IMR-90 (cell line): ENCODE measurements at regions not wholly inside any gene's neighbourhood (a gene's known extent, or its start where the extent isn't known, plus 50 kb on each side); places are given as distances from the start of the nearest gene placed in this dataset.

Source experiments
- ATAC-seq: fragments of 200-7000 bp; cut with Tn5 transposase; 2 replicates; pipeline ENCODE4 v1.9.1; 2020; ENCODE audit warnings: low read depth, mild to moderate bottlenecking, moderate library complexity
- BruUV-seq: library from RNA; stranded (reverse); fragments of 400-500 nt; replicated peaks from 2 replicates; lab custom pipeline; 2021; lab: Mats Ljungman, UMichigan
- CTCF ChIA-PET: fragments of 300-600 bp; formaldehyde crosslinking; extraction: SDS; loops from one replicate; lab custom pipeline; 2021; ENCODE audit warnings: antibody characterized with exemption; lab: Yijun Ruan, JAX
- POLR2A ChIA-PET: fragments of 300-600 bp; sonication (Branson Sonifier 250); formaldehyde crosslinking; loops from one replicate; lab custom pipeline; 2022; ENCODE audit warnings: antibody characterized with exemption; ENCODE audit not compliant: unreplicated experiment; lab: Charles Lee
- DNase-seq: peaks from one replicate; pipeline ENCODE4 v3.0.0; 2013
- H2AFZ ChIP-seq: replicated peaks from 2 replicates; pipeline ENCODE3; 2013; ENCODE audit warnings: low read length, mild to moderate bottlenecking; ENCODE audit not compliant: poor library complexity
- H2AK5ac ChIP-seq: 2 replicates; pipeline ENCODE4 v1.6.1; 2013; ENCODE audit warnings: low read depth, low read length, inconsistent platforms
- H2AK9ac ChIP-seq: replicated peaks from 2 replicates; pipeline ENCODE3; 2013; ENCODE audit warnings: mild to moderate bottlenecking, low read depth, low read length, moderate library complexity; ENCODE audit not compliant: poor library complexity
- H2BK120ac ChIP-seq: 2 replicates; pipeline ENCODE4 v1.6.1; 2013; ENCODE audit warnings: low read depth, low read length, inconsistent platforms
- H2BK15ac ChIP-seq: 3 replicates; pipeline ENCODE4 v1.6.1; 2013; ENCODE audit warnings: low read depth, low read length, inconsistent platforms
- H2BK20ac ChIP-seq: 2 replicates; pipeline ENCODE4 v1.6.1; 2013; ENCODE audit warnings: low read depth, mild to moderate bottlenecking, inconsistent platforms, low read length, moderate library complexity
- H2BK5ac ChIP-seq: 2 replicates; pipeline ENCODE4 v1.6.1; 2013; ENCODE audit warnings: mild to moderate bottlenecking, low read depth, low read length, inconsistent platforms; ENCODE audit not compliant: poor library complexity, severe bottlenecking
- H3K14ac ChIP-seq: replicated peaks from 2 replicates; pipeline ENCODE4 v1.6.1; 2013; ENCODE audit warnings: low read depth, low read length, inconsistent platforms
- H3K18ac ChIP-seq: 2 replicates; pipeline ENCODE4 v1.6.1; 2013; ENCODE audit warnings: low read depth, low read length, control low read depth
- H3K23ac ChIP-seq: 2 replicates; pipeline ENCODE4 v1.6.1; 2013; ENCODE audit warnings: low read depth, low read length, inconsistent platforms
- H3K27ac ChIP-seq: 2 replicates; pipeline ENCODE4 v1.5.1; 2013; ENCODE audit warnings: mild to moderate bottlenecking, control low read depth, low read length; ENCODE audit not compliant: insufficient read depth
- H3K27me3 ChIP-seq: 2 replicates; pipeline ENCODE4 v1.6.1; 2013; ENCODE audit warnings: low read length; ENCODE audit not compliant: control insufficient read depth, insufficient read depth
- H3K36me3 ChIP-seq: 2 replicates; pipeline ENCODE4 v1.6.1; 2013; ENCODE audit warnings: low read length, mixed read lengths; ENCODE audit not compliant: control insufficient read depth, insufficient read depth
- H3K4ac ChIP-seq: 2 replicates; pipeline ENCODE4 v1.6.1; 2013; ENCODE audit warnings: low read depth, low read length, inconsistent platforms
- H3K4me1 ChIP-seq: 2 replicates; pipeline ENCODE4 v1.6.1; 2013; ENCODE audit warnings: low read length, mixed read lengths; ENCODE audit not compliant: control insufficient read depth, insufficient read depth
- H3K4me2 ChIP-seq: 2 replicates; pipeline ENCODE4 v1.6.1; 2013; ENCODE audit warnings: low read depth, mild to moderate bottlenecking, control low read depth, low read length, moderate library complexity
- H3K4me3 ChIP-seq: 2 replicates; pipeline ENCODE4 v1.5.1; 2013; ENCODE audit warnings: low read depth, mild to moderate bottlenecking, control low read depth, low read length, moderate library complexity; ENCODE audit not compliant: insufficient read depth
- H3K56ac ChIP-seq: 2 replicates; pipeline ENCODE4 v1.6.1; 2013; ENCODE audit warnings: low read length, inconsistent platforms; ENCODE audit not compliant: insufficient read depth; ENCODE audit errors: extremely low read depth
- H3K79me1 ChIP-seq, 2 experiments: 2 replicates each; pipeline ENCODE4 v1.6.1; 2013; ENCODE audit warnings: low read length in 2 of 2, inconsistent platforms in 1 of 2, low read depth in 1 of 2
- H3K9ac ChIP-seq: 2 replicates; pipeline ENCODE4 v1.6.1; 2013; ENCODE audit warnings: low read depth, low read length, control low read depth
- H3K9me1 ChIP-seq: 2 replicates; pipeline ENCODE4 v1.6.1; 2013; ENCODE audit warnings: low read length, inconsistent platforms; ENCODE audit not compliant: insufficient read depth
- H3K9me3 ChIP-seq: 2 replicates; pipeline ENCODE4 v1.6.1; 2013; ENCODE audit warnings: low read length; ENCODE audit not compliant: control insufficient read depth, insufficient read depth
- H4K20me1 ChIP-seq: 2 replicates; pipeline ENCODE4 v1.6.1; 2013; ENCODE audit warnings: low read length, inconsistent platforms; ENCODE audit not compliant: insufficient read depth
- H4K5ac ChIP-seq: 2 replicates; pipeline ENCODE4 v1.6.1; 2013; ENCODE audit warnings: mild to moderate bottlenecking, low read depth, low read length, control low read depth
- H4K8ac ChIP-seq, 2 experiments: 2 replicates each; pipeline ENCODE4 v1.6.1; 2013; ENCODE audit warnings: low read depth in 2 of 2, low read length in 2 of 2, control low read depth in 1 of 2, inconsistent platforms in 1 of 2
- H4K91ac ChIP-seq: 2 replicates; pipeline ENCODE4 v1.6.1; 2013; ENCODE audit warnings: low read depth, low read length, inconsistent platforms; ENCODE audit not compliant: insufficient read depth
- BHLHE40 ChIP-seq: fragments of 150-350 bp; IDR thresholded peaks from 2 replicates; pipeline ENCODE4 v1.6.1; 2016; ENCODE audit warnings: mild to moderate bottlenecking, low read depth, low read length
- CEBPB ChIP-seq: IDR thresholded peaks from 2 replicates; pipeline ENCODE4 v1.6.1; 2012; ENCODE audit warnings: low read depth, low read length, improper control_type of control experiment
- CTCF ChIP-seq: conservative IDR thresholded peaks from 2 replicates; pipeline ENCODE4 v1.5.1; 2012; ENCODE audit warnings: mild to moderate bottlenecking, low read depth, low read length, improper control_type of control experiment
- POLR2A ChIP-seq: IDR thresholded peaks from 2 replicates; pipeline ENCODE4 v1.6.1; 2012; ENCODE audit warnings: mild to moderate bottlenecking, low read depth, low read length
- WGBS, 2 experiments: methylation state at CpG; one replicate each; pipeline versions ENCODE4 v1.1.5 to v1.1.7; 2013; ENCODE audit warnings: missing lambda C conversion rate in 2 of 2; ENCODE audit not compliant: insufficient read length in 1 of 2; ENCODE audit errors: extremely low coverage in 2 of 2; 5-methylcytosine and 5-hydroxymethylcytosine counted together
- dilution Hi-C: fragments of 300-500 bp; cut with HindIII; formaldehyde crosslinking; loops from one replicate; pipeline ENCODE4 v1.14.3; 2018; ENCODE audit warnings: low sequenced_read_pairs; ENCODE audit not compliant: unreplicated experiment
- in situ Hi-C: fragments of 300-500 bp; cut with MboI; formaldehyde crosslinking; loops from 3 replicates; pipeline ENCODE4 v1.14.3; 2019; ENCODE audit warnings: low sequenced_read_pairs, inconsistent platforms, mixed read lengths
- intact Hi-C: fragments of 100-400 bp; cut with micrococcal nuclease; formaldehyde crosslinking; loops from 2 replicates; pipeline ENCODE4 v1.10.0; 2022

GRCh38 chr12:46981622-46982021 lies 97.8 kb upstream of the PCED1B start:
- Histone ChIP-seq H3K4me1 (no peaks in the 10 kb centered on the region), H3K23ac (no peak overlapping the region), H2AFZ (no peak overlapping the region), H4K5ac (no peak overlapping the region), H3K14ac (no peak overlapping the region), H3K18ac (no peak overlapping the region), H3K9me1 (peaks cover 7% of the 10 kb centered on the region; the same call in 1 of the 2 replicates), H3K9me3 (no peaks in the 10 kb centered on the region), H3K9ac (no peak overlapping the region), H4K20me1 (no peaks in the 10 kb centered on the region), H3K36me3 (no peaks in the 10 kb centered on the region), H3K27me3 (no peaks in the 10 kb centered on the region), H2BK15ac (no peak overlapping the region), H3K79me1 (0 out of 4 replicates have a peak, but pooled peaks cover 0 to 3% of the 10 kb centered on the region in 2 experiments), H2BK20ac (no peak overlapping the region), H3K27ac (no peak overlapping the region), H3K4ac (no peak overlapping the region), H2BK5ac (no peak overlapping the region), H2AK5ac (no peak overlapping the region), H2BK120ac (no peak overlapping the region), H2AK9ac (no peak overlapping the region), H3K56ac (no peak overlapping the region), H3K4me2 (no peak overlapping the region), H4K8ac (no peak overlapping the region), H4K91ac (no peak overlapping the region), H3K4me3 (no peak overlapping the region)
- DNase-seq, result peak; percentile 26
- intact Hi-C loops (loop anchor here (5.0 kb wide), 1 partner anchor 609 kb away; the partner anchor contains the start of gene SLC38A2), dilution Hi-C loops (no loop called here), in situ Hi-C loops (no loop called here)
- no TSS peak for BruUV-seq
- peak; percentile 35; the same call in 1 of the 2 replicates for TF ChIP-seq CEBPB
- TF ChIP-seq BHLHE40, result peak; percentile 41; the same call in 1 of the 2 replicates
- TF ChIP-seq CTCF, result no peak
- TF ChIP-seq POLR2A, result no peak
- POLR2A ChIA-PET, result no interaction called here
- no peak for ATAC-seq
- CTCF ChIA-PET, result no interaction called here
- WGBS, 2 experiments, result no CpG with 5 or more reads among the region's 3 CpGs
